PC-9 (cell line): ENCODE measurements at regions not wholly inside any gene's neighbourhood (a gene's known extent, or its start where the extent isn't known, plus 50 kb on each side); places are given as distances from the start of the nearest gene placed in this dataset.

Experiments used
- CTCF ChIP-seq: fragments of 200-600 bp; sonication (generic); conservative IDR thresholded peaks from 2 replicates; pipeline ENCODE4 v1.6.1; 2017; ENCODE audit warnings: mixed run types, antibody characterized with exemption, mild to moderate bottlenecking, moderate library complexity
- EZH2 ChIP-seq: fragments of 200-600 bp; sonication (generic); IDR thresholded peaks from 2 replicates; pipeline ENCODE4 v1.8.0; 2017; ENCODE audit warnings: antibody characterized with exemption, low read depth

GRCh38 chrX:47748576-47748975 is 88.1 kb upstream of the ZNF81 start:
- no peak for TF ChIP-seq CTCF
- TF ChIP-seq EZH2 = no peak
